Right atrium auricular region (tissue), 2 donors: ENCODE measurements at regions not wholly inside any gene's neighbourhood (a gene's known extent, or its start where the extent isn't known, plus 50 kb on each side); places are given as distances from the start of the nearest gene placed in this dataset.

Experiments used
- DNase-seq: peaks from one replicate; pipeline ENCODE4 v3.0.0-alpha.2; 2019; ENCODE audit warnings: low spot score
- H3K27ac ChIP-seq, 2 donors: fragments of 200-600 bp; sonication (generic); 1 replicate in 1 of 2; 2 replicates in 1 of 2; pipeline ENCODE4 v1.5.1; 2016 to 2019
- H3K27me3 ChIP-seq, 2 donors: fragments of 200-600 bp; sonication (generic); one replicate each; pipeline versions ENCODE4 v1.5.1 to v1.6.0; 2017 to 2019
- H3K36me3 ChIP-seq: fragments of 200-600 bp; sonication (generic); one replicate; pipeline ENCODE4 v1.5.1; 2016
- H3K4me1 ChIP-seq, 2 donors: fragments of 200-600 bp; sonication (generic); one replicate each; pipeline versions ENCODE4 v1.5.1 to v1.6.0; 2017 to 2019
- H3K4me3 ChIP-seq, 2 donors: fragments of 200-600 bp; sonication (generic); 1 replicate in 1 of 2; 2 replicates in 1 of 2; pipeline ENCODE4 v1.5.1; 2017 to 2019; ENCODE audit warnings: mild to moderate bottlenecking in 1 of 2, moderate library complexity in 1 of 2
- H3K9me3 ChIP-seq, 2 donors: fragments of 200-600 bp; sonication (generic); one replicate each; pipeline ENCODE4 v1.5.1; 2019
- TF ChIP-seq, protein P1 (sequence below), 2 donors: fragments of 200-600 bp; sonication (generic); IDR thresholded peaks; one replicate each; pipeline ENCODE4 v1.5.1; 2019; ENCODE audit warnings: antibody characterized with exemption in 2 of 2

DNA sequence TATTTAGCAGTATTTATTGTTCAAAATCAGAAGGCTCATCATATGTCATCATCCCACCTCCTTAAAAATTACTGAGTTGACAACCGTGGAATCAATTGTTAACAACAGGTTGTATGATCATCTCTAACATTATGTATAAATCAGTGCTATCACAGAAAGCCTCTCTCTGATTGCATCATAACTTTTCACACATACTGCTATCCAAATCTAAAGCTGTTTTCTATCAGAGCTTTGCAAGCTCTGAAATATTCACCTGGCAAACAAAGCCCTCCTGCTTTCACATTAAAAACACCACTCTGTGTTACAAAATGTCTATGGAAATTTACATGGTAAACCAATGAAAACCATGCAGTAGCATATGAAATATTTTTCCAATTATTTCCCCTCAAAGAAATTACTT is 310.0 kb downstream of the PDGFC start:
- Histone ChIP-seq H3K27me3 (no peaks in the 10 kb centered on the region), H3K4me3 (no peak overlapping the region), H3K9me3 (no peaks in the 10 kb centered on the region), H3K36me3 (no peaks in the 10 kb centered on the region), H3K4me1 (no peaks in the 10 kb centered on the region), H3K27ac (no peak overlapping the region)
- TF ChIP-seq, protein P1, sequence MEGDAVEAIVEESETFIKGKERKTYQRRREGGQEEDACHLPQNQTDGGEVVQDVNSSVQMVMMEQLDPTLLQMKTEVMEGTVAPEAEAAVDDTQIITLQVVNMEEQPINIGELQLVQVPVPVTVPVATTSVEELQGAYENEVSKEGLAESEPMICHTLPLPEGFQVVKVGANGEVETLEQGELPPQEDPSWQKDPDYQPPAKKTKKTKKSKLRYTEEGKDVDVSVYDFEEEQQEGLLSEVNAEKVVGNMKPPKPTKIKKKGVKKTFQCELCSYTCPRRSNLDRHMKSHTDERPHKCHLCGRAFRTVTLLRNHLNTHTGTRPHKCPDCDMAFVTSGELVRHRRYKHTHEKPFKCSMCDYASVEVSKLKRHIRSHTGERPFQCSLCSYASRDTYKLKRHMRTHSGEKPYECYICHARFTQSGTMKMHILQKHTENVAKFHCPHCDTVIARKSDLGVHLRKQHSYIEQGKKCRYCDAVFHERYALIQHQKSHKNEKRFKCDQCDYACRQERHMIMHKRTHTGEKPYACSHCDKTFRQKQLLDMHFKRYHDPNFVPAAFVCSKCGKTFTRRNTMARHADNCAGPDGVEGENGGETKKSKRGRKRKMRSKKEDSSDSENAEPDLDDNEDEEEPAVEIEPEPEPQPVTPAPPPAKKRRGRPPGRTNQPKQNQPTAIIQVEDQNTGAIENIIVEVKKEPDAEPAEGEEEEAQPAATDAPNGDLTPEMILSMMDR (IDR thresholded peaks at IDR 0.05) = no peak
- no peak for DNase-seq

DNA sequence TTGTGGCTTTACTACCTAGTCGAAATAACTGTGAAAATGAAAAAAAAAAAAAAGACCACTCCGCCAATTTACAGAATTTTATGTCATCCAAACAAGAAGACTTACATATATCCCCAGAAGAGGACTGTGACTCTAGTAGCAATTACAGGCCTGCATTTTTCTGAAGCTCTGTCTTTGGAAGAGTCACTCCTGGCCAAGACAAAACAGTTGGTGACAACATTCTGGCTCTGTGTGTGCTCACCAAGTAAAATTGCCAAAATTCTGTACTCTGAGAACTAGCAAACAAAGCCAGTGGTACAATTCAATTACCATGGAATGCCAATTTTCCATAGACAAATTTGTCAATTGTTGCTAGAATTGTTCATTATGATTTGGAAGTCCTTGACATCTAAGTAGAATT is 311.1 kb downstream of the PDGFC start:
- no peak for DNase-seq
- Histone ChIP-seq H3K27ac (no peak overlapping the region), H3K4me3 (no peak overlapping the region), H3K4me1 (no peaks in the 10 kb centered on the region), H3K36me3 (no peaks in the 10 kb centered on the region), H3K9me3 (no peaks in the 10 kb centered on the region), H3K27me3 (no peaks in the 10 kb centered on the region)
- TF ChIP-seq, protein P1 (IDR thresholded peaks at IDR 0.05) = no peak

- DNase-seq = no peak
- Histone ChIP-seq H3K36me3 (no peaks in the 10 kb centered on the region), H3K4me1 (no peaks in the 10 kb centered on the region), H3K27me3 (no peaks in the 10 kb centered on the region), H3K9me3 (no peaks in the 10 kb centered on the region), H3K27ac (no peak overlapping the region), H3K4me3 (no peak overlapping the region)
- TF ChIP-seq, protein P1 (IDR thresholded peaks at IDR 0.05) = no peak
Measured at GRCh38 chr4:156659983-156660382, 311.6 kb downstream of the PDGFC start.

DNA sequence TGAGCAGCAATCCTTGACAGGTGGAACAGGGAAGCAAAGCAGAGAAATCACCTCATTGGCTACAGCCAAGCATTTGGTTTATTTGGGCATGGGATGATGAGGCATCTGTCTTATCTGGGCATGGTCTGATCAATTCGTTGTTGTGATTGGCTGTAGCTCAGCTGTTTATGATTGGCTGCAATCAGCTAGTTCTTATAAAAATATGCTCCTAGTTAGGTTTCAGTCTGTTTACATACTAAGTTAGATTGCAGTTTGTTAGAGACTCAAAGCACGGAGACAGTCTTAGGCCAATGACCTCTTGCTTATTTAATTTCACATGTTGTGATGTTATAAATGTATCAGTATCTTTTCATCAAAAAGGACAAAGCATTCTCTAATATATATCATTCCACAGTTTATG is 312.0 kb downstream of the PDGFC start:
- Histone ChIP-seq H3K9me3 (no peaks in the 10 kb centered on the region), H3K4me1 (no peaks in the 10 kb centered on the region), H3K27ac (no peak overlapping the region), H3K4me3 (no peak overlapping the region), H3K36me3 (no peaks in the 10 kb centered on the region), H3K27me3 (no peaks in the 10 kb centered on the region)
- TF ChIP-seq, protein P1 (IDR thresholded peaks at IDR 0.05) = no peak
- DNase-seq = no peak

- H3K4me1 ChIP-seq = no peaks in the 10 kb centered on the region
- no peak overlapping the region for H3K27ac ChIP-seq
- H3K36me3 ChIP-seq = no peaks in the 10 kb centered on the region
- H3K9me3 ChIP-seq = peaks cover 0 to under 1% of the 10 kb centered on the region in 2 donors
- no peaks in the 10 kb centered on the region for H3K27me3 ChIP-seq
- DNase-seq = no peak
- TF ChIP-seq, protein P1 (IDR thresholded peaks at IDR 0.05) = no peak
- no peak overlapping the region for H3K4me3 ChIP-seq
Measured at GRCh38 chr4:156656896-156657295, 314.7 kb downstream of the PDGFC start.

GRCh38 chr4:156654410-156654809 is 317.2 kb downstream of the PDGFC start:
- Histone ChIP-seq H3K27me3 (no peaks in the 10 kb centered on the region), H3K9me3 (peaks cover 0 to 9% of the 10 kb centered on the region in 2 donors), H3K4me3 (no peak overlapping the region), H3K27ac (no peak overlapping the region), H3K36me3 (no peaks in the 10 kb centered on the region), H3K4me1 (no peaks in the 10 kb centered on the region)
- TF ChIP-seq, protein P1 (IDR thresholded peaks at IDR 0.05) = no peak
- DNase-seq = no peak
